ENCODE measurements at regions not wholly inside any gene's neighbourhood (a gene's known extent, or its start where the extent isn't known, plus 50 kb on each side); places are given as distances from the start of the nearest gene placed in this dataset.

DNA sequence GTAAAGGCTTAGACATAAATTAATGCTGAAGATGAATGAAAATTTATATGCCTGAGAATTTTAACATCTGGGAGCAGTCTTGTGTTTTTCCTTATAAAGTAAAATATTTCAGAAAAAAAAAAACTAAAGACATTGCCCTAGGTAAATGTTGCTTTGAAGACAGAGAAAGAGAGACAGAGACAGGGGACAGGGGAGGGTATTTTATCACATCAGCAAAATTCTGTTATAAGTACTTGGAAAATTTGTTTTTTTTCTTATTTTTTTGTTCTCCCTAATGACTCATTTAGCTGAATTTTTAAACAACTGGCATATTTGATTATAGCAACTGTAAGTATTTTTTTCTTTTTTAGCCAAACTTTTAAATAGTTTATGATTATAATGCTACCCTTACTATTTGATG is 1540.6 kb upstream of the GBE1 start:
- no peak overlapping the region for H3K4me3 Mint-ChIP-seq (ENCODE audit: unreplicated experiment)

GRCh38 chr3:83317605-83318004 is 1556.2 kb upstream of the GBE1 start:
- BruUV-seq (replicated peaks): no TSS peak
- ChIA-PET CTCF (no interaction called here), POLR2A (no interaction called here)
- Mint-ChIP-seq H3K27me3 (ENCODE audit: insufficient read depth, unreplicated experiment) (no peaks in the 10 kb centered on the region), H3K27ac (ENCODE audit: unreplicated experiment) (no peak overlapping the region), H3K36me3 (ENCODE audit: insufficient read depth, unreplicated experiment) (no peaks in the 10 kb centered on the region), H3K9me3 (ENCODE audit: unreplicated experiment) (no peaks in the 10 kb centered on the region), H3K4me3 (ENCODE audit: unreplicated experiment) (no peak overlapping the region), H3K4me1 (ENCODE audit: low read depth, unreplicated experiment) (no peaks in the 10 kb centered on the region)
- Histone ChIP-seq H3K27me3 (replicated peaks; ENCODE audit: control insufficient read depth, insufficient read depth, low read length) (no peaks in the 10 kb centered on the region), H3K4me3 (ENCODE audit: low read depth, low read length) (no peak overlapping the region), H3K4me1 (no peaks in the 10 kb centered on the region), H3K9me3 (no peaks in the 10 kb centered on the region), H3K36me3 (ENCODE audit: control insufficient read depth, insufficient read depth, low read length) (no peaks in the 10 kb centered on the region)
- TF ChIP-seq CTCF (IDR thresholded peaks at IDR 0.05; ENCODE audit: insufficient read depth in 1 of 2, low read depth in 1 of 2, low read length in 1 of 2, severe bottlenecking in 1 of 2, unreplicated experiment in 1 of 2): no peak
- intact Hi-C loops (cut with micrococcal nuclease; ENCODE audit: unreplicated experiment): no loop called here
- DNase-seq: no peak

More for the DNA sequence above, 1540.6 kb upstream of the GBE1 start:
- no peaks in the 10 kb centered on the region for H3K9me3 Mint-ChIP-seq (ENCODE audit: unreplicated experiment)
- H3K36me3 ChIP-seq (ENCODE audit: control insufficient read depth, insufficient read depth, low read length): no peaks in the 10 kb centered on the region
- no peaks in the 10 kb centered on the region for H3K27me3 Mint-ChIP-seq (ENCODE audit: insufficient read depth, unreplicated experiment)
- no peaks in the 10 kb centered on the region for H3K36me3 Mint-ChIP-seq (ENCODE audit: insufficient read depth, unreplicated experiment)
- CTCF ChIA-PET: no interaction called here
- no peaks in the 10 kb centered on the region for H3K4me1 ChIP-seq
- H3K4me3 ChIP-seq (ENCODE audit: low read depth, low read length): no peak overlapping the region
- no peak for TF ChIP-seq CTCF (IDR thresholded peaks at IDR 0.05; ENCODE audit: insufficient read depth in 1 of 2, low read depth in 1 of 2, low read length in 1 of 2, severe bottlenecking in 1 of 2, unreplicated experiment in 1 of 2)
- H3K27ac Mint-ChIP-seq (ENCODE audit: unreplicated experiment): no peak overlapping the region
- intact Hi-C loops (cut with micrococcal nuclease; ENCODE audit: unreplicated experiment): no loop called here
- no peaks in the 10 kb centered on the region for H3K9me3 ChIP-seq
- BruUV-seq (replicated peaks): no TSS peak
- no peaks in the 10 kb centered on the region for H3K4me1 Mint-ChIP-seq (ENCODE audit: low read depth, unreplicated experiment)
- DNase-seq: no peak
- no peaks in the 10 kb centered on the region for H3K27me3 ChIP-seq (replicated peaks; ENCODE audit: control insufficient read depth, insufficient read depth, low read length)
- POLR2A ChIA-PET: no interaction called here

DNA sequence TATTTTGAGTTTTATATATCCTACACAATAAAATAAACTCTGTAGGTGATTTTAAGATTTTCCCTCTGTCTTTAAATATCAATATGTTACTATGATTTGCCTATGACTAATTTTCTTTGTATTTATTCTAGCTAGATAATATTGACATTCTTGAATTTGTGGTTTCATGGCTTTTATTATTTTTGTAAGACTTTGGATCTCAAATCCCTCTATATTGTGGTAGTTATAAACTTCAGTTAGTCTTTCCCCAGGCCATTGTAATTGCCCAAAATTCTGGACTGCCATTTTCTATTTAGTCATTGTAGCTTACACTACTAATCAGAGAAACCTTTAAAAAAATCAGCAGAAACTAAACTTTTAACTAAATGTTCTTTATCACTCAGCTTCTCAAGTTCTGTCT is 1559.3 kb upstream of the GBE1 start:
- Histone ChIP-seq H3K4me1 (no peaks in the 10 kb centered on the region), H3K9me3 (no peaks in the 10 kb centered on the region)
- intact Hi-C loops (cut with micrococcal nuclease; ENCODE audit: unreplicated experiment): no loop called here

More for the DNA sequence above, 1559.3 kb upstream of the GBE1 start:
- H3K4me3 Mint-ChIP-seq (ENCODE audit: unreplicated experiment): no peak overlapping the region
- no peak overlapping the region for H3K4me3 ChIP-seq (ENCODE audit: low read depth, low read length)
- no peaks in the 10 kb centered on the region for H3K36me3 ChIP-seq (ENCODE audit: control insufficient read depth, insufficient read depth, low read length)
- H3K27ac Mint-ChIP-seq (ENCODE audit: unreplicated experiment): no peak overlapping the region
- H3K4me1 Mint-ChIP-seq (ENCODE audit: low read depth, unreplicated experiment): no peaks in the 10 kb centered on the region
- no peaks in the 10 kb centered on the region for H3K36me3 Mint-ChIP-seq (ENCODE audit: insufficient read depth, unreplicated experiment)
- no peaks in the 10 kb centered on the region for H3K27me3 Mint-ChIP-seq (ENCODE audit: insufficient read depth, unreplicated experiment)
- CTCF ChIA-PET: no interaction called here
- TF ChIP-seq CTCF (IDR thresholded peaks at IDR 0.05; ENCODE audit: insufficient read depth in 1 of 2, low read depth in 1 of 2, low read length in 1 of 2, severe bottlenecking in 1 of 2, unreplicated experiment in 1 of 2): no peak
- POLR2A ChIA-PET: no interaction called here
- no peaks in the 10 kb centered on the region for H3K27me3 ChIP-seq (replicated peaks; ENCODE audit: control insufficient read depth, insufficient read depth, low read length)
- no peak for DNase-seq
- H3K9me3 Mint-ChIP-seq (ENCODE audit: unreplicated experiment): peaks cover 4% of the 10 kb centered on the region
- BruUV-seq (replicated peaks): no TSS peak
